K562 (cell line): ENCODE measurements at regions not wholly inside any gene's neighbourhood (a gene's known extent, or its start where the extent isn't known, plus 50 kb on each side); places are given as distances from the start of the nearest gene placed in this dataset.

ENCODE experiments used
- ATAC-seq: fragments of 200-7000 bp; cut with Tn5 transposase; 3 replicates; pipeline ENCODE4 v1.9.1; 2020; ENCODE audit warnings: moderate library complexity
- BruUV-seq: library from RNA; stranded (reverse); fragments of 400-500 nt; replicated peaks from 2 replicates; lab custom pipeline; 2021; lab: Mats Ljungman, UMichigan
- CTCF ChIA-PET: fragments of 300-600 bp; formaldehyde crosslinking; extraction: SDS; loops from one replicate; lab custom pipeline; 2021; ENCODE audit warnings: low intra/inter-chr PET ratio; lab: Yijun Ruan, JAX
- POLR2A ChIA-PET: fragments of 300-600, 350-650 bp; sonication (Branson Sonifier 250); formaldehyde crosslinking; extraction: SDS; loops from one replicate; lab custom pipeline; 2021; ENCODE audit warnings: antibody characterized with exemption, inconsistent platforms; lab: Yijun Ruan, JAX
- DNase-seq, 4 experiments: peaks; one replicate each; pipeline versions ENCODE4 v3.0.0 to v3.0.0-alpha.2; 2011 to 2018; ENCODE audit warnings: low spot score in 3 of 4, mixed read lengths in 3 of 4; ENCODE audit errors: extremely low read depth in 1 of 4
- FAIRE-seq: peaks from 2 replicates; lab custom pipeline; 2011; peaks lifted over from hg19 to GRCh38; lab: Jason Lieb, UNC
- H2AFZ ChIP-seq: 2 replicates; pipeline ENCODE4 v1.6.0; 2011; ENCODE audit warnings: low read depth, low read length, control low read depth, inconsistent platforms
- H3K27ac ChIP-seq: fragments of 200-600 bp; 3 replicates; pipeline ENCODE4 v1.8.0; 2011; ENCODE audit warnings: low read depth, mild to moderate bottlenecking, control low read depth, inconsistent platforms, low read length, moderate library complexity, mixed read lengths; ENCODE audit errors: extremely low read depth
- H3K27me3 ChIP-seq, 2 experiments: fragments of 300-600 bp in 1 of 2; 2 replicates in 1 of 2; 3 replicates in 1 of 2; pipeline versions ENCODE4 v1.6.0 to v1.8.0; 2011; ENCODE audit warnings: inconsistent platforms in 2 of 2, low read length in 2 of 2, mild to moderate bottlenecking in 1 of 2, mixed read lengths in 1 of 2, moderate library complexity in 1 of 2; ENCODE audit not compliant: control insufficient read depth in 2 of 2, insufficient read depth in 2 of 2
- H3K36me3 ChIP-seq: fragments of 300-600 bp; 3 replicates; pipeline ENCODE4 v1.8.0; 2011; ENCODE audit warnings: mild to moderate bottlenecking, low read length, inconsistent platforms; ENCODE audit not compliant: control insufficient read depth, insufficient read depth
- H3K4me1 ChIP-seq, 2 experiments: fragments of 200-600 bp in 1 of 2; replicated peaks in 1 of 2; 2 replicates in 1 of 2; 3 replicates in 1 of 2; pipeline versions ENCODE4 v1.5.1 to v1.8.0; 2011; ENCODE audit warnings: inconsistent platforms in 2 of 2, low read length in 2 of 2, mild to moderate bottlenecking in 1 of 2, mixed read lengths in 1 of 2, moderate library complexity in 1 of 2; ENCODE audit not compliant: control insufficient read depth in 2 of 2, insufficient read depth in 2 of 2
- H3K4me2 ChIP-seq: 2 replicates; pipeline ENCODE4 v1.6.1; 2011; ENCODE audit warnings: low read length, control low read depth, inconsistent platforms, mixed read lengths; ENCODE audit not compliant: insufficient read depth
- H3K4me3 ChIP-seq: fragments of 200-600 bp; sonication (generic), shearing (Covaris generic); 2 replicates; pipeline ENCODE4 v1.5.1; 2016; ENCODE audit warnings: control low read depth, inconsistent platforms
- H3K79me2 ChIP-seq: fragments of 200-600 bp; 3 replicates; pipeline ENCODE4 v1.8.0; 2011; ENCODE audit warnings: low read length, inconsistent platforms; ENCODE audit not compliant: control insufficient read depth, insufficient read depth
- H3K9ac ChIP-seq, 2 experiments: 2 replicates each; pipeline versions ENCODE4 v1.6.0 to v1.6.1; 2011; ENCODE audit warnings: low read depth in 2 of 2, low read length in 2 of 2, control low read depth in 1 of 2, inconsistent platforms in 1 of 2, mild to moderate bottlenecking in 1 of 2, mixed read lengths in 1 of 2; ENCODE audit not compliant: insufficient read depth in 1 of 2
- H3K9me1 ChIP-seq: one replicate; pipeline ENCODE4 v1.6.0; 2011; ENCODE audit warnings: inconsistent platforms, mild to moderate bottlenecking, low read length, moderate library complexity; ENCODE audit not compliant: control insufficient read depth, insufficient read depth
- H3K9me3 ChIP-seq: replicated peaks from 2 replicates; pipeline ENCODE4 v1.5.1; 2011; ENCODE audit warnings: low read depth, low read length, inconsistent platforms; ENCODE audit not compliant: control insufficient read depth, insufficient read depth
- H4K20me1 ChIP-seq: replicated peaks from 2 replicates; pipeline ENCODE4 v1.6.1; 2011; ENCODE audit warnings: low read length, inconsistent platforms, mixed read lengths; ENCODE audit not compliant: control insufficient read depth, insufficient read depth
- BCLAF1 ChIP-seq, 2 experiments: fragments of 450-650 bp in 1 of 2; IDR thresholded peaks; 2 replicates each; pipeline ENCODE4 v1.6.1; 2011 to 2017; ENCODE audit warnings: low read depth in 2 of 2, antibody characterized with exemption in 1 of 2, borderline replicate concordance in 1 of 2, low read length in 1 of 2, mild to moderate bottlenecking in 1 of 2, mixed read lengths in 1 of 2; ENCODE audit not compliant: control insufficient read depth in 1 of 2
- CEBPB ChIP-seq: fragments of 450-650 bp; IDR thresholded peaks from 2 replicates; pipeline ENCODE4 v1.6.1; 2016; ENCODE audit warnings: missing genetic modification characterization, missing compliant biosample characterization
- CEBPG ChIP-seq, 3 experiments: fragments of 200-800 bp in 1 of 3; sonication (Bioruptor generic) in 1 of 3; sonication (generic) in 1 of 3; formaldehyde crosslinking in 1 of 3; IDR thresholded peaks in 2 of 3; conservative IDR thresholded peaks in 1 of 3; 2 replicates each; pipeline versions ENCODE4 v1.6.1 to v1.8.0; 2016 to 2022; ENCODE audit warnings: missing compliant biosample characterization in 2 of 3, missing genetic modification characterization in 2 of 3, mild to moderate bottlenecking in 1 of 3, missing genetic modification reagents in 1 of 3
- ILK ChIP-seq: fragments of 450-650 bp; IDR thresholded peaks from 2 replicates; pipeline ENCODE4 v1.6.1; 2016; ENCODE audit warnings: missing genetic modification characterization, low read depth, mild to moderate bottlenecking, missing compliant biosample characterization, moderate library complexity, borderline replicate concordance
- KAT7 ChIP-seq: sonication (generic); formaldehyde crosslinking; IDR thresholded peaks from 2 replicates; pipeline ENCODE4 v1.8.0; 2022; ENCODE audit warnings: missing genetic modification reagents, mild to moderate bottlenecking, borderline replicate concordance
- MXI1 ChIP-seq: IDR thresholded peaks from 2 replicates; pipeline ENCODE4 v1.6.1; 2011; ENCODE audit warnings: low read depth, mild to moderate bottlenecking, improper control_type of control experiment, low read length
- NEUROD1 ChIP-seq: fragments of 150-350 bp; IDR thresholded peaks from 2 replicates; pipeline ENCODE4 v1.6.1; 2014; ENCODE audit warnings: borderline replicate concordance, low read length, low read depth; ENCODE audit not compliant: partially characterized antibody
- SPI1 ChIP-seq: IDR thresholded peaks from 2 replicates; pipeline ENCODE4 v1.6.1; 2011; ENCODE audit warnings: low read depth, low read length, control low read depth, borderline replicate concordance
- ZNF140 ChIP-seq: fragments of 250-450 bp; sonication (Bioruptor Pico); IDR thresholded peaks from 2 replicates; pipeline ENCODE4 v1.8.0; 2021; ENCODE audit warnings: moderate library complexity, mild to moderate bottlenecking, inconsistent platforms
- ZNF431 ChIP-seq: sonication (generic); formaldehyde crosslinking; IDR thresholded peaks from 2 replicates; pipeline ENCODE4 v1.8.0; 2022; ENCODE audit warnings: mild to moderate bottlenecking, missing genetic modification reagents
- WGBS: fragments of 100-300 bp; shearing (Covaris generic); methylation state at CpG from one replicate; pipeline ENCODE4 v1.1.6; 2016; ENCODE audit warnings: low coverage, mixed read lengths; ENCODE audit not compliant: insufficient coverage; ENCODE audit errors: missing lambda C conversion rate; 5-methylcytosine and 5-hydroxymethylcytosine counted together
- in situ Hi-C: fragments of 300-500 bp; cut with MboI; formaldehyde crosslinking; loops from 4 replicates; pipeline ENCODE4 v1.15.0; 2018; ENCODE audit warnings: inconsistent platforms, mixed read lengths
- intact Hi-C: fragments of 100-400 bp; cut with micrococcal nuclease; formaldehyde crosslinking; loops from 2 replicates; pipeline ENCODE4 v1.14.2; 2022
- TF ChIP-seq, protein P1 (sequence below): fragments of 450-650 bp; IDR thresholded peaks from one replicate; pipeline ENCODE4 v1.6.1; 2018; ENCODE audit warnings: mild to moderate bottlenecking, moderate library complexity; ENCODE audit not compliant: partially characterized antibody

DNA sequence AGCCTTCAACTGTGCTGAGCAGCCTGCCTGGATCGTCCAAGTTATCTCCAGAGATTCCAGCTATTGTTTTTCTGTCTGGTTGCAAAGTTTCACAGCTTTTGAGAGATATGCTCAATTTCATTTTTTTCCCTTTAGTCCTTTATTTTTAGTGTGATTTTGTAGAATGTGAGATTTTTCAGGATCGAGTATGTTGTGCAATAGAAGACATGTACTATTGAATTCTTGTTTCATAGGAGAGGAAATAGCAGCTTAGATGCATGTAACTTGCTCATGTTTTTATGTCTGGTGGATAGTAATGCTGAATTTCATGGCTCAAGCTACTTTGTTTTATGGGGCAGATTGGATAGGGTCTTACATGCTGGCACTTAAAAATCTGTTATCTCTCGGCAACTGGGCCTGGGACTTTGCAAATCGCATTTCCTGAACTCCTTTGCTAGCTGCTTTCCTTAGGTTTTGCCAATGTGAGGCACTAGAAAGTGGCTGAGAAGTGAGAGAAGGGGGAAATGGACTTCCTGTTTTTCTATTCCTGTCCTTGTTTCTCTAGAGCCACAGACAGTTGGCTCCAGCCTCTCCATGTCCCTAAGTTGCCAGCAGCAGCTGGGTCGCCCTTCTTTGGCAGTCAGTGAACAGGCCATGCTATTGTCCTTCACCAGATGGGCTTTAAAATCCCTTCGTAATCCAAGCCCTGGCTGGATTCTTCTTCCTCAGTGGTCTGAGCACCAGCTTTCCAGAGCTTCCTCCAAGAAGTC lies 101.4 kb upstream of the PDE4B start:
- no peaks in the 10 kb centered on the region for H3K36me3 ChIP-seq
- H3K4me2 ChIP-seq: no peak overlapping the region
- no peak for FAIRE-seq
- ChIA-PET CTCF (no interaction called here), POLR2A (interaction anchor here (0.7 to 1.1 kb wide), 6 partner anchors 13 to 1459 kb away, joined by 3 to 4 read pairs (median 3); partner anchors contain the start of genes LEPR and LEPROT)
- no peak overlapping the region for H3K9ac ChIP-seq
- H3K27me3 ChIP-seq: no peaks in the 10 kb centered on the region
- H3K79me2 ChIP-seq: no peaks in the 10 kb centered on the region
- H3K4me3 ChIP-seq: no peak overlapping the region
- in situ Hi-C loops (loop anchor here (10.0 kb wide), 1 partner anchor 257 kb away; no protein-coding TSS in a partner anchor), intact Hi-C loops (no loop called here)
- no peak for DNase-seq
- peak overlapping the region; percentile 17; the same call in 1 of the 2 replicates for H2AFZ ChIP-seq
- TF ChIP-seq SPI1: peak; percentile 96
- no peak for TF ChIP-seq ZNF140
- TF ChIP-seq MXI1: no peak
- no peak for TF ChIP-seq BCLAF1 (IDR thresholded peaks at IDR 0.05; ENCODE audit: borderline replicate concordance in 1 of 2, control insufficient read depth in 1 of 2, low read depth in 2 of 2, low read length in 1 of 2)
- no peak for TF ChIP-seq NEUROD1
- no peak for TF ChIP-seq KAT7 (CRISPR knock-in tag)
- peak; percentile 57 for TF ChIP-seq CEBPB (tag)
- TF ChIP-seq, protein P1, sequence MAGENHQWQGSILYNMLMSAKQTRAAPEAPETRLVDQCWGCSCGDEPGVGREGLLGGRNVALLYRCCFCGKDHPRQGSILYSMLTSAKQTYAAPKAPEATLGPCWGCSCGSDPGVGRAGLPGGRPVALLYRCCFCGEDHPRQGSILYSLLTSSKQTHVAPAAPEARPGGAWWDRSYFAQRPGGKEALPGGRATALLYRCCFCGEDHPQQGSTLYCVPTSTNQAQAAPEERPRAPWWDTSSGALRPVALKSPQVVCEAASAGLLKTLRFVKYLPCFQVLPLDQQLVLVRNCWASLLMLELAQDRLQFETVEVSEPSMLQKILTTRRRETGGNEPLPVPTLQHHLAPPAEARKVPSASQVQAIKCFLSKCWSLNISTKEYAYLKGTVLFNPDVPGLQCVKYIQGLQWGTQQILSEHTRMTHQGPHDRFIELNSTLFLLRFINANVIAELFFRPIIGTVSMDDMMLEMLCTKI: no peak
- TF ChIP-seq ILK: no peak
- no peak for TF ChIP-seq ZNF431 (CRISPR knock-in tag)
- no peak for TF ChIP-seq CEBPG (CRISPR knock-in tag; IDR thresholded peaks at IDR 0.05)
- peak in 1 of 2 experiments; percentile 36; a peak in 2 of 4 replicates for TF ChIP-seq CEBPG (tag; conservative IDR thresholded peaks at IDR 0.05 in 1 of 2, IDR thresholded peaks at IDR 0.05 in 1 of 2)
- H4K20me1 ChIP-seq: no peaks in the 10 kb centered on the region
- 35% methylated on average over 6 of the region's 6 CpGs for WGBS
- peaks cover 0 to 11% of the 10 kb centered on the region in 2 experiments; a peak in 2 of 5 replicates for H3K4me1 ChIP-seq
- H3K9me3 ChIP-seq: no peaks in the 10 kb centered on the region
- ATAC-seq: no peak
- H3K9me1 ChIP-seq: no peaks in the 10 kb centered on the region
- BruUV-seq: no TSS peak
- no peak overlapping the region for H3K27ac ChIP-seq
